ENCODE measurements at regions not wholly inside any gene's neighbourhood (a gene's known extent, or its start where the extent isn't known, plus 50 kb on each side); places are given as distances from the start of the nearest gene placed in this dataset.

GRCh38 chr12:34287437-34287836 is 265.1 kb downstream of the ALG10 start:
- TF ChIP-seq POLR2A (IDR thresholded peaks at IDR 0.05), result no peak
- no peak for TF ChIP-seq CTCF (IDR thresholded peaks at IDR 0.05)
